ENCODE measurements at regions not wholly inside any gene's neighbourhood (a gene's known extent, or its start where the extent isn't known, plus 50 kb on each side); places are given as distances from the start of the nearest gene placed in this dataset.

DNA sequence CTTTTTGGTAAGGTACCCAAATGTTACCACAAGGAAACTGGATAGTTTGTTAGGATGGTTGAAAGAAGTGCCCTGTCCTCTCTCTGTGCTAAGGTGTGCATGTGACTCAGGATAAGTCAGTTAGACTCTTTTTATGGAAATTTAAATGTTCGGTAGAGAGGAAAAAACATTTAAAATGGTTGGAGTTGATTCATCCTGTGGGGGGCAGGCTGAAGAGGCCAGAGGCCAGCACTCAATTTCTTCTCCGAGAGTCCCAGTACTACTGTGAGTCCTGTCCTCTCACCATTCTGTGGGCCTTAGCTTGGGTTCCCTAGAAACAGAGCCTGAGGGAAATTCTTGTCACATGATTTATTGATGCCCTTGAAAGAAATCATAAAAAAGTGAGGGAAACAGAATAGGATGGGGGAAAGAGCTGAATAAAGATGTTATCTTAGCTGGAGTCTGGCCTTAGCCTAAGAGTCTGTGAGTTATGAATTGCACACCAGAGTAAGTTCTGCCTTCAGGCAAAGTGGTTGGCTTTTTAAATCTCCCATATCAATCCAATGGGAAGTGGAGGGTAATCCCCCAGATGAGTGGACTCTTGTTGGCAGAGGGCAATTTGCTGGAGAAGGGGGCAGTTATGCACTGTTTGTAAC is 106.5 kb upstream of the GALNT15 start:
- no TSS peak for BruUV-seq (replicated peaks)
- peak overlapping the region; percentile 76 for H2AFZ ChIP-seq (ENCODE audit: low read depth, low read length)
- CTCF ChIA-PET: interaction anchor here (0.8 to 6.6 kb wide), 4 partner anchors 12 to 110 kb away, joined by 3 to 29 read pairs (median 8); no protein-coding TSS in a partner anchor
- no peaks in the 10 kb centered on the region for H3K27me3 ChIP-seq (ENCODE audit: control insufficient read depth in 2 of 2, insufficient read depth in 2 of 2, low read length in 2 of 2)
- peak overlapping the region; percentile 70 for H3K9ac ChIP-seq (replicated peaks; ENCODE audit: extremely low read depth, insufficient read depth, low read length)
- intact Hi-C loops (cut with micrococcal nuclease) (loop anchor here (2.0 to 5.0 kb wide), 2 partner anchors 73 to 414 kb away; no protein-coding TSS in a partner anchor), dilution Hi-C loops (cut with MboI; ENCODE audit: extremely low pct_ligation_motif_present, low sequenced_read_pairs) (loop anchor here (25.0 kb wide), 1 partner anchor 431 kb away; no protein-coding TSS in a partner anchor)
- H3K4me3 ChIP-seq (replicated peaks in 1 of 3; ENCODE audit: insufficient read depth in 1 of 3, low read depth in 1 of 3, low read length in 3 of 3): no peak overlapping the region
- no peak for FAIRE-seq
- DNase-seq (ENCODE audit: low read depth, low spot score): peak; percentile 74
- peak overlapping the region; percentile 80 for H3K27ac ChIP-seq (ENCODE audit: insufficient read depth, low read depth, low read length)
- POLR2A ChIA-PET: no interaction called here
- TF ChIP-seq FOS (IDR thresholded peaks at IDR 0.05; ENCODE audit: borderline replicate concordance, insufficient read depth, low read length): no peak
- TF ChIP-seq GATA2 (IDR thresholded peaks at IDR 0.05; ENCODE audit: insufficient read depth, insufficient read length, low read depth, low read length): peak; percentile 85
- TF ChIP-seq, protein P1, sequence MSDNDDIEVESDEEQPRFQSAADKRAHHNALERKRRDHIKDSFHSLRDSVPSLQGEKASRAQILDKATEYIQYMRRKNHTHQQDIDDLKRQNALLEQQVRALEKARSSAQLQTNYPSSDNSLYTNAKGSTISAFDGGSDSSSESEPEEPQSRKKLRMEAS (IDR thresholded peaks at IDR 0.05; ENCODE audit: insufficient read depth, insufficient read length): no peak
- no peak for TF ChIP-seq EZH2 (IDR thresholded peaks at IDR 0.05; ENCODE audit: borderline replicate concordance, low read depth, low read length, severe bottlenecking)
- peak; percentile 20 for TF ChIP-seq POLR2AphosphoS5 (IDR thresholded peaks at IDR 0.05; ENCODE audit: insufficient read depth, low read depth, low read length)
- TF ChIP-seq, protein P2, sequence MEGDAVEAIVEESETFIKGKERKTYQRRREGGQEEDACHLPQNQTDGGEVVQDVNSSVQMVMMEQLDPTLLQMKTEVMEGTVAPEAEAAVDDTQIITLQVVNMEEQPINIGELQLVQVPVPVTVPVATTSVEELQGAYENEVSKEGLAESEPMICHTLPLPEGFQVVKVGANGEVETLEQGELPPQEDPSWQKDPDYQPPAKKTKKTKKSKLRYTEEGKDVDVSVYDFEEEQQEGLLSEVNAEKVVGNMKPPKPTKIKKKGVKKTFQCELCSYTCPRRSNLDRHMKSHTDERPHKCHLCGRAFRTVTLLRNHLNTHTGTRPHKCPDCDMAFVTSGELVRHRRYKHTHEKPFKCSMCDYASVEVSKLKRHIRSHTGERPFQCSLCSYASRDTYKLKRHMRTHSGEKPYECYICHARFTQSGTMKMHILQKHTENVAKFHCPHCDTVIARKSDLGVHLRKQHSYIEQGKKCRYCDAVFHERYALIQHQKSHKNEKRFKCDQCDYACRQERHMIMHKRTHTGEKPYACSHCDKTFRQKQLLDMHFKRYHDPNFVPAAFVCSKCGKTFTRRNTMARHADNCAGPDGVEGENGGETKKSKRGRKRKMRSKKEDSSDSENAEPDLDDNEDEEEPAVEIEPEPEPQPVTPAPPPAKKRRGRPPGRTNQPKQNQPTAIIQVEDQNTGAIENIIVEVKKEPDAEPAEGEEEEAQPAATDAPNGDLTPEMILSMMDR (IDR thresholded peaks at IDR 0.05; ENCODE audit: extremely low read depth in 1 of 2, insufficient read depth in 1 of 2, low read depth in 1 of 2, low read length in 2 of 2): no peak
- TF ChIP-seq POLR2A (IDR thresholded peaks at IDR 0.05; ENCODE audit: low read depth, low read length): peak; percentile 30
- no peak for TF ChIP-seq JUN (IDR thresholded peaks at IDR 0.05; ENCODE audit: borderline replicate concordance, insufficient read depth, insufficient read length, low read depth)
- TF ChIP-seq MYC (IDR thresholded peaks at IDR 0.05; ENCODE audit: low read depth, low read length): no peak
- no peaks in the 10 kb centered on the region for H3K9me1 ChIP-seq (replicated peaks; ENCODE audit: control insufficient read depth, extremely low read depth, insufficient read depth, low read length)
- H3K4me1 ChIP-seq (ENCODE audit: control insufficient read depth, extremely low read depth, insufficient read depth, low read length): peaks cover 53% of the 10 kb centered on the region
- no peaks in the 10 kb centered on the region for H3K9me3 ChIP-seq (replicated peaks; ENCODE audit: control insufficient read depth, insufficient read depth, low read length)
- H4K20me1 ChIP-seq (replicated peaks; ENCODE audit: control insufficient read depth, extremely low read depth, insufficient read depth, low read length): no peaks in the 10 kb centered on the region
- no peaks in the 10 kb centered on the region for H3K36me3 ChIP-seq (ENCODE audit: control insufficient read depth in 2 of 2, extremely low read depth in 1 of 2, insufficient read depth in 2 of 2, low read length in 2 of 2)
- H3K79me2 ChIP-seq (ENCODE audit: control insufficient read depth, insufficient read depth, low read length): no peaks in the 10 kb centered on the region
- peak overlapping the region; percentile 42 for H3K4me2 ChIP-seq (ENCODE audit: insufficient read depth, low read length)

Data from endothelial cell of umbilical vein (primary cell).